Glomerular visceral epithelial cell (primary cell): ENCODE measurements at regions not wholly inside any gene's neighbourhood (a gene's known extent, or its start where the extent isn't known, plus 50 kb on each side); places are given as distances from the start of the nearest gene placed in this dataset.
"Not testable (repeated sequence)": the region's sequence is repeated elsewhere in the genome, so short reads cannot be mapped to it uniquely, and the experiment has no call there.

ENCODE experiments used
- DNase-seq: peaks from one replicate; pipeline ENCODE4 v3.0.0-alpha.2; 2016; ENCODE audit errors: extremely low spot score

GRCh38 chr12:23083267-23083666 is 458.3 kb downstream of the ETNK1 start:
- DNase-seq, result peak; percentile 90

- DNase-seq, result peak; percentile 95
These were observed 459.4 kb downstream of the ETNK1 start for GRCh38 chr12:23084236-23084995.

GRCh38 chr12:23088594-23088993 is 463.6 kb downstream of the ETNK1 start:
- no peak for DNase-seq

GRCh38 chr12:23093488-23093887 is 468.5 kb downstream of the ETNK1 start:
- no peak for DNase-seq

GRCh38 chr12:23096321-23096720 is 471.4 kb downstream of the ETNK1 start:
- no peak for DNase-seq

- no peak for DNase-seq
These were observed 473.1 kb downstream of the ETNK1 start for GRCh38 chr12:23098110-23098509.

- no peak for DNase-seq
These were observed 473.5 kb downstream of the ETNK1 start for GRCh38 chr12:23098517-23098916.

- no peak for DNase-seq
These were observed 474.1 kb downstream of the ETNK1 start for GRCh38 chr12:23099104-23099503.

- peak; percentile 30 for DNase-seq
These were observed 474.6 kb downstream of the ETNK1 start for GRCh38 chr12:23099604-23100003.

- DNase-seq, result no peak
These were observed 484.0 kb downstream of the ETNK1 start for GRCh38 chr12:23108957-23109356.

GRCh38 chr12:23113781-23114180 is 488.8 kb downstream of the ETNK1 start:
- no peak for DNase-seq

- DNase-seq, result no peak
These were observed 491.0 kb downstream of the ETNK1 start for GRCh38 chr12:23115984-23116383.

GRCh38 chr12:23126794-23127193 is 501.8 kb downstream of the ETNK1 start:
- DNase-seq, result no peak

GRCh38 chr12:23127701-23128100 is 502.7 kb downstream of the ETNK1 start:
- DNase-seq, result no peak

- DNase-seq, result no peak
These were observed 503.5 kb downstream of the ETNK1 start for GRCh38 chr12:23128462-23128861.

- no peak for DNase-seq
These were observed 507.4 kb downstream of the ETNK1 start for GRCh38 chr12:23132357-23132756.

- peak; percentile 20 for DNase-seq
These were observed 508.5 kb downstream of the ETNK1 start for GRCh38 chr12:23133471-23133870.

GRCh38 chr12:23139026-23139425 is 514.1 kb downstream of the ETNK1 start:
- peak; percentile 47 for DNase-seq

- peak; percentile 75 for DNase-seq
These were observed 515.7 kb downstream of the ETNK1 start for GRCh38 chr12:23140710-23141109.

GRCh38 chr12:23141335-23141734 is 516.4 kb downstream of the ETNK1 start:
- peak; percentile 49 for DNase-seq

GRCh38 chr12:23146070-23146469 is 521.1 kb downstream of the ETNK1 start:
- not testable (repeated sequence) for DNase-seq

GRCh38 chr12:23168459-23168858 is 543.5 kb downstream of the ETNK1 start:
- DNase-seq, result no peak

GRCh38 chr12:23169012-23169695 is 544.2 kb downstream of the ETNK1 start:
- no peak for DNase-seq

GRCh38 chr12:23169696-23170013 is 544.7 kb downstream of the ETNK1 start:
- no peak for DNase-seq
